ENCODE measurements at regions not wholly inside any gene's neighbourhood (a gene's known extent, or its start where the extent isn't known, plus 50 kb on each side); places are given as distances from the start of the nearest gene placed in this dataset.

- H3K4me3 ChIP-seq (ENCODE audit: low read depth, low read length) = no peak overlapping the region
- POLR2A ChIA-PET = no interaction called here
- CTCF ChIA-PET = interaction anchor here (0.6 kb wide), 1 partner anchor 20 kb away, joined by 6 read pairs; no protein-coding TSS in a partner anchor
Observed at GRCh38 chr3:25292595-25292994, 135.5 kb upstream of the RARB start.

More at GRCh38 chr3:25292595-25292994, 135.5 kb upstream of the RARB start:
- Histone ChIP-seq H3K9me3 (ENCODE audit: control insufficient read depth, insufficient read depth, low read depth, low read length) (no peaks in the 10 kb centered on the region), H3K4me1 (ENCODE audit: control insufficient read depth, insufficient read depth, low read length) (no peaks in the 10 kb centered on the region; the same call in 1 of the 2 replicates), H3K27ac (ENCODE audit: extremely low read depth, low read depth, low read length) (no peak overlapping the region), H3K36me3 (ENCODE audit: control insufficient read depth in 2 of 2, insufficient read depth in 1 of 2, low read length in 2 of 2) (no peaks in the 10 kb centered on the region)
- TF ChIP-seq PRDM10 (tag by site-specific recombination; IDR thresholded peaks at IDR 0.05) = no peak
- no peak for TF ChIP-seq TSHZ1 (tag by site-specific recombination; IDR thresholded peaks at IDR 0.05; ENCODE audit: borderline replicate concordance)
- TF ChIP-seq OSR2 (tag by site-specific recombination; IDR thresholded peaks at IDR 0.05) = no peak
- TF ChIP-seq ZNF670 (tag by site-specific recombination; IDR thresholded peaks at IDR 0.05; ENCODE audit: low read depth) = no peak
- no peak for TF ChIP-seq ZEB2 (tag by site-specific recombination; IDR thresholded peaks at IDR 0.05)
- no peak for TF ChIP-seq ZNF24 (tag by site-specific recombination; IDR thresholded peaks at IDR 0.05)
- no peak for TF ChIP-seq ZNF571 (tag by site-specific recombination; IDR thresholded peaks at IDR 0.05)
- no peak for TF ChIP-seq HIC1 (tag by site-specific recombination; IDR thresholded peaks at IDR 0.05)
- TF ChIP-seq ZBTB20 (tag by site-specific recombination; IDR thresholded peaks at IDR 0.05) = no peak
- no peak for TF ChIP-seq ZNF645 (tag by site-specific recombination; IDR thresholded peaks at IDR 0.05)

Measured in HEK293 (cell line).